IPS DF 6.9 (cell line): ENCODE measurements at regions not wholly inside any gene's neighbourhood (a gene's known extent, or its start where the extent isn't known, plus 50 kb on each side); places are given as distances from the start of the nearest gene placed in this dataset.

Source experiments
- DNase-seq: peaks from one replicate; pipeline ENCODE4 v3.0.0-alpha.2; 2013; ENCODE audit warnings: low read depth, low spot score
- H3K27ac ChIP-seq: one replicate; pipeline ENCODE4 v1.5.1; 2013; ENCODE audit warnings: low read length, control low read depth
- H3K27me3 ChIP-seq: 2 replicates; pipeline ENCODE4 v1.6.1; 2013; ENCODE audit warnings: mild to moderate bottlenecking, low read length; ENCODE audit not compliant: control insufficient read depth, insufficient read depth
- H3K36me3 ChIP-seq: 2 replicates; pipeline ENCODE4 v1.6.1; 2013; ENCODE audit warnings: low read length; ENCODE audit not compliant: control insufficient read depth, insufficient read depth
- H3K4me1 ChIP-seq: 2 replicates; pipeline ENCODE4 v1.6.1; 2013; ENCODE audit warnings: low read length; ENCODE audit not compliant: control insufficient read depth, insufficient read depth
- H3K4me3 ChIP-seq: 2 replicates; pipeline ENCODE4 v1.5.1; 2013; ENCODE audit warnings: mild to moderate bottlenecking, low read length
- H3K9me3 ChIP-seq: 2 replicates; pipeline ENCODE4 v1.6.1; 2013; ENCODE audit warnings: low read length, inconsistent platforms; ENCODE audit not compliant: control insufficient read depth, insufficient read depth
- WGBS: extraction: QIAGEN DNeasy Blood & Tissue Kit; methylation state at CpG from one replicate; pipeline ENCODE4 v1.1.7; 2013; ENCODE audit warnings: mixed read lengths, missing lambda C conversion rate; ENCODE audit not compliant: insufficient read length, insufficient coverage; 5-methylcytosine and 5-hydroxymethylcytosine counted together

DNA sequence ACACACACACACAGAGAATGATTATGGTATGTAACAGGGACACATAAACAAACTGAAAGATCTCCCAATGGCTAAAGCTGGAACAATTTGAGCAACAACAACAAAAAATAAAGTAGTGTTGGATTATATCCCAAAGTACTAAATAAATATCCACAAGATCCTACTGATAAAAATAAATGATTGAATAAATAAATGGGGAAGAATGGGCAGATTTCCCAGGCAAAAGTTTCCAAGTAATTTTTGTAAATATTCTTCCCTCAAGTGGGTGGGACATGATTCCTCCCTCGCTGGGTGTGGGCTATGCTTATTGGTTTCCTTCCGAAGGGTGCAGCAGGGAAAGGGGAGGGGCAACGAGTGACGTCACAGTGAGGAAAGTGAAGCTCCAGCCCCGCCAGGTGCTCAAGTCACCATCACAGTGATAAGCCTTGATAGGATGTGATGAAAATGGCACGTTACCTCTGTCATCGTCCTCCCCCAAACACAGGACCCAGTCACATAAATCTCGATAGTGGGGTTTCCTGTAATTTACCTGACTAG is 295.3 kb downstream of the DRD1 start:
- Histone ChIP-seq H3K9me3 (no peaks in the 10 kb centered on the region; the same call in 1 of the 2 replicates), H3K4me1 (no peaks in the 10 kb centered on the region), H3K27me3 (no peaks in the 10 kb centered on the region), H3K4me3 (no peak overlapping the region), H3K27ac (no peak overlapping the region), H3K36me3 (no peaks in the 10 kb centered on the region)
- no peak for DNase-seq
- no CpG with 5 or more reads among the region's 8 CpGs for WGBS

DNA sequence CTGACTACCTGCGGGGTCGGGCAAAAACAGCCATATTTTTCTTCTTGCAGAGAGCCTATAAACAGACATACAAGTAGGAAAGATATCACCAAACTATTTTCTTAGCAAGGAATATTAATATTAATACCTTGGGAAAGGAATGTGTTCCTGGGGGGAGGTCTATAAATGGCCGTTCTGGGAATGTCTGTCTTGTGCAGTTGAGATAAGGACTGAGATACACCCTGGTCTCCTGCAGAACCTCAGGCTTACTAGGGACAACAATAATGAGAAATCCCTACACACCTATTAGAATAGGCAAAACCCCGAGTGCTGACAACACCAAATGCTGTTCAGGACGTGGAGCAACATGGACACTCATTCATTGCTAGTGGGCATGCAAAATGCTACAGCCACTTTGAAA is 297.2 kb downstream of the DRD1 start:
- no peak overlapping the region for H3K4me3 ChIP-seq
- no peaks in the 10 kb centered on the region; the same call in 1 of the 2 replicates for H3K9me3 ChIP-seq
- H3K27me3 ChIP-seq = no peaks in the 10 kb centered on the region
- no peaks in the 10 kb centered on the region for H3K36me3 ChIP-seq
- DNase-seq = no peak
- no CpG with 5 or more reads among the region's 5 CpGs for WGBS
- H3K4me1 ChIP-seq = no peaks in the 10 kb centered on the region
- no peak overlapping the region for H3K27ac ChIP-seq

DNA sequence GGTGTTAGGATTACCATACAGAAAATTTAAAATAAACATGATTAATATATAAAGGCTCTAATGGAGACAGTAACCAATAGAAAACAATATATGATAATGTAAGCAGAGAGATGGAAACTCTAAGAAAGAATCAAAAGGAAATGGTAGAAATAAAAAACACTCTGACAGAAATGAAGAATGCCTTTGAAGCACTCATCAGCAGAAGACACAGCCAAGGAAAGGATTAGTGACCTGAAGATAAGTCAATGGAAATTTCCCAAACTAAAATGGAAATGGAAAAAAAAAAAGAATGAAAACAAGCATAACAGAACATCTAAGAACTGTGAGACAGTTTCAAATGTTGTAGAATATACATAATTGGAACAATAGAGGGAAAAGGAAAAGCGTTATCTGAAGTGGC is 302.6 kb downstream of the DRD1 start:
- Histone ChIP-seq H3K4me1 (no peaks in the 10 kb centered on the region), H3K4me3 (no peak overlapping the region), H3K9me3 (no peaks in the 10 kb centered on the region), H3K27ac (no peak overlapping the region), H3K27me3 (no peaks in the 10 kb centered on the region), H3K36me3 (no peaks in the 10 kb centered on the region)
- no CpG with 5 or more reads among the region's 1 CpG for WGBS
- DNase-seq = no peak

DNA sequence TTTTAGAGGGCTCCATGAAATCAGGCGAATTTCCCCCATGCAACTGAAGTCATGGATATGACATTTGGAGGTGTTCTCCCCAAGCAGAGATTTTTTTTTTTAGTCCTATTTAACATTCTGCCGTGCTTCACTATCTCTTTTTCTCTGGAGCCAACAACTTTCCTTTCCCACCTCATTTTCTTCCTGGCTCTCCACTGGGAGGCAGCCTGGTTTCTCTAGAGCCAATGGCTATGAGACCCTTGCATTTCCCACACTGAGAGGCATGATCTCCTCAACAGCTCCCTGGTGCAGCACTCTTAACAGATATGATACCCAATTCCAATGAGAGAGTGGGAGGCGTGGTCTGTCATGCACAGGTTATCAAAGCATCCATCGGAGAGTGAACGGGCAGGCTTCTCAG is 310.8 kb downstream of the DRD1 start:
- Histone ChIP-seq H3K36me3 (no peaks in the 10 kb centered on the region), H3K4me1 (0 out of 2 replicates have a peak, but pooled peaks cover 1% of the 10 kb centered on the region), H3K9me3 (no peaks in the 10 kb centered on the region), H3K4me3 (no peak overlapping the region), H3K27ac (no peak overlapping the region), H3K27me3 (no peaks in the 10 kb centered on the region)
- WGBS = no CpG with 5 or more reads among the region's 5 CpGs
- DNase-seq = no peak

- H3K27me3 ChIP-seq = no peaks in the 10 kb centered on the region
- no CpG with 5 or more reads among the region's 8 CpGs for WGBS
- H3K36me3 ChIP-seq = no peaks in the 10 kb centered on the region
- 0 out of 2 replicates have a peak, but pooled peaks cover 1% of the 10 kb centered on the region for H3K4me1 ChIP-seq
- DNase-seq = no peak
- no peak overlapping the region for H3K4me3 ChIP-seq
- no peak overlapping the region for H3K27ac ChIP-seq
- no peaks in the 10 kb centered on the region for H3K9me3 ChIP-seq
Measured at GRCh38 chr5:175131432-175131831, 312.6 kb downstream of the DRD1 start.

DNA sequence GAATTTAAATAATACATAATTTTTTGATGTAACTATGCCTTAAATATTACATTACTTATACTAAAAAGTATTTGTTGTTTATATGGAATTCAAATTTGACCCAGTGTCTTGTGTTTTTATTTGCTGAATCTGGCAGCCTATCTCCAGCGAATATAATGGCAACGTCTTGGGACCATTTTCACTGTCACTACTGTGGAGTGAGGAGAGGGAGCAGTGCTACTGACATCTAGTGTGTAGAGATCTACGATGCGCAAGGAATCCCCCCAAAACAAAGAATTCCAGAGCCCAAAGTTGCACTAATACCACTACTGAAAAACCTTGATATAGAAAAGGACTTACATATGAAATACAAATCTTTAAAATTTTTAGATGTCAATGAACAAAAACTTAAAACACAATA is 314.4 kb downstream of the DRD1 start:
- no CpG with 5 or more reads among the region's 4 CpGs for WGBS
- no peak for DNase-seq
- H3K4me3 ChIP-seq = no peak overlapping the region
- H3K9me3 ChIP-seq = no peaks in the 10 kb centered on the region
- no peaks in the 10 kb centered on the region for H3K36me3 ChIP-seq
- no peak overlapping the region for H3K27ac ChIP-seq
- H3K4me1 ChIP-seq = 0 out of 2 replicates have a peak, but pooled peaks cover 1% of the 10 kb centered on the region
- no peaks in the 10 kb centered on the region for H3K27me3 ChIP-seq

DNA sequence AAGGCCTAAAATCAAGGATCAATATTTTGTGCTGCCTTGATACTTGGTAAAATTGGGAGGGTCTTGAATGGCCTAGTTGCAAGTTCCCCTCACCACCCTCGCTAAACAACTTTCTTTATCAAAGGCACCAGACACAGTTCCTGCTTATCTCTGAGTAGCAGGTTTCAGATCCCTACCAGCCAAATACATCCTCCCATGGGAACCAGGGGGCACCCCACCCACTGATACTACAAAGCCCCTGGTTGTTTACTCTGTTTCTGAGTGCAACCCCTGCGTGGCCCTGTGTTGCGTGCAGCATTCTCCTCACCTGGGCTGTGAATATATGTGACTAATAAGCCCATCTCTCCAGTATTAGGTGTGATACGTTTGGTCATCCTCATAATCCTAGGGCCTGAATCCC is 314.9 kb downstream of the DRD1 start:
- Histone ChIP-seq H3K9me3 (no peaks in the 10 kb centered on the region), H3K27me3 (no peaks in the 10 kb centered on the region), H3K4me3 (no peak overlapping the region), H3K4me1 (0 out of 2 replicates have a peak, but pooled peaks cover 1% of the 10 kb centered on the region), H3K27ac (no peak overlapping the region), H3K36me3 (no peaks in the 10 kb centered on the region)
- no peak for DNase-seq
- WGBS = no CpG with 5 or more reads among the region's 4 CpGs

DNA sequence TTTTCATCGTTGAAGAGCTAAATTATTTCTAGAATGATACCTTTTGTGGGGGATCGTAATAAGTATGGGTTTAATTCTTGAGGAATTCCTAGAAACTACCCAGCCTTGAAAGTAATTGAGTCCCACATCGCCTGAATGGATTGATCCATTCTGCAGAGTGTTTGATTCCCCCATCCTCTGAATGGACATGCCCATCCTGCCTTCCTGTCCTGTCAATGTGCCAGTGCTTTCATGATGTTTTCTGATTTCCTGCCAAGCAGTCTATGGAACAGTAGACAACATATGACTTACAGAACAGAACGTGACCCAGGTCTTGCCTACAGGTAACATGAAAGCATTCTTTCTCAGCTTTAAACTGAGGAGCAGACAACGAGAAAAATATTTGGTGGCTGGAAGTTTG is 319.2 kb downstream of the DRD1 start:
- no CpG with 5 or more reads among the region's 5 CpGs for WGBS
- DNase-seq = no peak
- Histone ChIP-seq H3K27ac (no peak overlapping the region), H3K4me3 (no peak overlapping the region), H3K4me1 (no peaks in the 10 kb centered on the region), H3K36me3 (no peaks in the 10 kb centered on the region), H3K27me3 (no peaks in the 10 kb centered on the region), H3K9me3 (no peaks in the 10 kb centered on the region)

DNA sequence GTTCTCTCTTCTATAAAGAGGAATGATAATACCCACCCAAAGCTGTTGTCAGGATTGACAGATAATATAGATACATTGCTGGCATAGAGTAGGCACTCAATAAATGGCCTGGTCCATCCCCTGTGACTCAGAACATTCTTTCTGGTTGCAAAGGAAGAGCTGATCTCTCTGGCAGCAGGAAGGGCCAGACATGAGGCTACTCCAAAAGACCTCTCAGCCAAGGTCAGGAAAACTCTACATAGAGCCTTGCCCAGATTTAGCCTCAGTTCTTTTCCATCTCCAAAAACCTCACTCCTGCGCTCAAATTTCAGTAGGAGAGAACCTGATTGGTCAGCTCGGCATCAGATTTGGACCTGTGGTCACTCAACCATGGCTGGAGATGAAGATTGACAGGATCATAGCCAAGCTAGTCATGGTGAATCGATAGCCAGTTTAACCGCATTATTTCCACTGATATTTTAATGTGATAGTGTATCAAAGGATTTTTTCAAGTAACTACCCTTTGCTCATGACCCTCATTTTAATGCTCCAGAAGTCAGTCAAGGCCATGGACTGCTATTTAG is 319.6 kb downstream of the DRD1 start:
- no peak for DNase-seq
- no peaks in the 10 kb centered on the region for H3K4me1 ChIP-seq
- no peak overlapping the region for H3K27ac ChIP-seq
- H3K9me3 ChIP-seq = no peaks in the 10 kb centered on the region
- WGBS = no CpG with 5 or more reads among the region's 4 CpGs
- no peaks in the 10 kb centered on the region for H3K36me3 ChIP-seq
- H3K4me3 ChIP-seq = no peak overlapping the region
- H3K27me3 ChIP-seq = no peaks in the 10 kb centered on the region

DNA sequence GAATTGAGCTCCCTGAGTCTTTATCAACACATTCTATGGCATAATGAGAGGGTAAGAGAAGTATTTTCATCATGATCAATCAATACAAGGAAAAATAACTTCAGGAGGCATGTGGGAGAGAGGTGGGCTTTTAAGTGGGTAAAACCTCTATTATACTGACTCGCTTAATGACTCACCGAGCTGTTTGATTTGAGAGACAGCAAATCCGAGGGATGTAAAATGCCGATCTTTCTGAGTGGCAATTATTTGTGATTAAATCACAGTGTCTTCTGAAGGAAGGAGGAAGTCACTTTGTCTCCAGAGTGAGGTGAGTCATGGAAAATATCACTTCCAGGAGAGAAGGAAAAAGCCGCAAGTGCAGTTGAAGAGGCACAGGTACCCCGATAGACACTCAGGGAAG is 320.4 kb downstream of the DRD1 start:
- Histone ChIP-seq H3K9me3 (no peaks in the 10 kb centered on the region), H3K4me1 (no peaks in the 10 kb centered on the region), H3K27me3 (no peaks in the 10 kb centered on the region), H3K4me3 (no peak overlapping the region), H3K36me3 (no peaks in the 10 kb centered on the region), H3K27ac (no peak overlapping the region)
- DNase-seq = no peak
- WGBS = no CpG with 5 or more reads among the region's 6 CpGs

GRCh38 chr5:175121457-175121856 is 322.5 kb downstream of the DRD1 start:
- Histone ChIP-seq H3K4me3 (no peak overlapping the region), H3K9me3 (no peaks in the 10 kb centered on the region), H3K4me1 (no peaks in the 10 kb centered on the region), H3K27me3 (no peaks in the 10 kb centered on the region), H3K27ac (no peak overlapping the region), H3K36me3 (no peaks in the 10 kb centered on the region)
- WGBS = no CpG with 5 or more reads among the region's 2 CpGs
- no peak for DNase-seq
